ENCODE measurements at regions not wholly inside any gene's neighbourhood (a gene's known extent, or its start where the extent isn't known, plus 50 kb on each side); places are given as distances from the start of the nearest gene placed in this dataset.
"Not testable (repeated sequence)": the region's sequence is repeated elsewhere in the genome, so short reads cannot be mapped to it uniquely, and the experiment has no call there.

- DNase-seq (ENCODE audit: low read depth in 3 of 3, low spot score in 2 of 3), result no peak
Observed at GRCh38 chr7:23931633-23932032, 221.6 kb downstream of the STK31 start.

- DNase-seq (ENCODE audit: low read depth in 3 of 3, low spot score in 2 of 3), result no peak
Observed at GRCh38 chr7:23938215-23938614, 228.2 kb downstream of the STK31 start.

- DNase-seq (ENCODE audit: low read depth in 3 of 3, low spot score in 2 of 3), result no peak
Observed at GRCh38 chr7:23938937-23939552, 229.0 kb downstream of the STK31 start.

- DNase-seq (ENCODE audit: low read depth in 3 of 3, low spot score in 2 of 3), result not testable (repeated sequence)
Observed at GRCh38 chr7:23939747-23940146, 229.7 kb downstream of the STK31 start.

- DNase-seq (ENCODE audit: low read depth in 3 of 3, low spot score in 2 of 3), result no peak
Observed at GRCh38 chr7:23941551-23941950, 231.5 kb downstream of the STK31 start.

- no peak for DNase-seq (ENCODE audit: low read depth in 3 of 3, low spot score in 2 of 3)
Observed at GRCh38 chr7:23942032-23942431, 232.0 kb downstream of the STK31 start.

- DNase-seq (ENCODE audit: low read depth in 3 of 3, low spot score in 2 of 3), result no peak
Observed at GRCh38 chr7:23944131-23944530, 234.1 kb downstream of the STK31 start.

- DNase-seq (ENCODE audit: low read depth in 3 of 3, low spot score in 2 of 3), result no peak
Observed at GRCh38 chr7:23945472-23945871, 235.5 kb downstream of the STK31 start.

GRCh38 chr7:23955145-23955544 lies 245.1 kb downstream of the STK31 start:
- DNase-seq (ENCODE audit: low read depth in 3 of 3, low spot score in 2 of 3), result no peak

GRCh38 chr7:23955600-23956149 lies 245.7 kb downstream of the STK31 start:
- no peak for DNase-seq (ENCODE audit: low read depth in 3 of 3, low spot score in 2 of 3)

GRCh38 chr7:23956772-23957576 lies 247.0 kb downstream of the STK31 start:
- no peak for DNase-seq (ENCODE audit: low read depth in 3 of 3, low spot score in 2 of 3)

- DNase-seq (ENCODE audit: low read depth in 3 of 3, low spot score in 2 of 3), result no peak
Observed at GRCh38 chr7:23959821-23960220, 249.8 kb downstream of the STK31 start.

- DNase-seq (ENCODE audit: low read depth in 3 of 3, low spot score in 2 of 3), result no peak
Observed at GRCh38 chr7:23960361-23960760, 250.3 kb downstream of the STK31 start.

GRCh38 chr7:23963461-23964165 lies 253.6 kb downstream of the STK31 start:
- no peak for DNase-seq (ENCODE audit: low read depth in 3 of 3, low spot score in 2 of 3)

- no peak for DNase-seq (ENCODE audit: low read depth in 3 of 3, low spot score in 2 of 3)
Observed at GRCh38 chr7:23964715-23965114, 254.7 kb downstream of the STK31 start.

- no peak for DNase-seq (ENCODE audit: low read depth in 3 of 3, low spot score in 2 of 3)
Observed at GRCh38 chr7:23965296-23965695, 255.3 kb downstream of the STK31 start.

- no peak for DNase-seq (ENCODE audit: low read depth in 3 of 3, low spot score in 2 of 3)
Observed at GRCh38 chr7:23966941-23967340, 256.9 kb downstream of the STK31 start.

- no peak for DNase-seq (ENCODE audit: low read depth in 3 of 3, low spot score in 2 of 3)
Observed at GRCh38 chr7:23967949-23968599, 258.1 kb downstream of the STK31 start.

- DNase-seq (ENCODE audit: low read depth in 3 of 3, low spot score in 2 of 3), result no peak
Observed at GRCh38 chr7:23968791-23969190, 258.8 kb downstream of the STK31 start.

- no peak for DNase-seq (ENCODE audit: low read depth in 3 of 3, low spot score in 2 of 3)
Observed at GRCh38 chr7:23969443-23969842, 259.4 kb downstream of the STK31 start.

- DNase-seq (ENCODE audit: low read depth in 3 of 3, low spot score in 2 of 3), result no peak
Observed at GRCh38 chr7:23970193-23970592, 260.2 kb downstream of the STK31 start.

Data from right renal cortex interstitium (tissue), 3 donors.